ENCODE measurements at regions not wholly inside any gene's neighbourhood (a gene's known extent, or its start where the extent isn't known, plus 50 kb on each side); places are given as distances from the start of the nearest gene placed in this dataset.

- no peak for TF ChIP-seq CTCF (IDR thresholded peaks at IDR 0.05; ENCODE audit: low read depth, low read length)
- no peak for TF ChIP-seq POLR2A (IDR thresholded peaks at IDR 0.05; ENCODE audit: extremely low read depth, insufficient read length)
Observed at GRCh38 chr21:41643246-41643966, 123.4 kb downstream of the RIPK4 start.

Data from NB4 (cell line).